ENCODE measurements at regions not wholly inside any gene's neighbourhood (a gene's known extent, or its start where the extent isn't known, plus 50 kb on each side); places are given as distances from the start of the nearest gene placed in this dataset.

- FAIRE-seq: no peak
These were observed 228.1 kb upstream of the RAB6C start for GRCh38 chr2:129751409-129751808.

GRCh38 chr2:129752176-129752575 is 227.3 kb upstream of the RAB6C start:
- no peak for FAIRE-seq

- FAIRE-seq: no peak
These were observed 226.8 kb upstream of the RAB6C start for GRCh38 chr2:129752686-129753085.

DNA sequence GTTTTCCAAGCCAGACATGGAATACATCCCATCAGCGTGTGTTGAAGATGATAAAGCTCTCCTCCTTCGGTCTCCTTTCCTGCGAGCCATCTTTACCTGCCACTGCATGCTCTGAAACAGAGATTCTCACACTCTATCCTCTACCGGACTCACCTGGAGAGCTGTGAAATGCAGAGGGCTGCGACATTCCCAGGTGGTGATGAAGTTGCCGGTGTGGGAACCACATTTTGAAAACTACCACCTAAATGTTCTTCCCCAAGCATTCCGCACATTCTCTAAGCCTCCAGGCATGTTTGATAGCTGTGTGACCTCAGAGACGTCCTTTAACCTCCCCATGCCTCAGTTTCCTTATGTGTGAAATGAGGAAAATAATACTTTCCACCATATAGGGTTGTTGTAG is 226.2 kb upstream of the RAB6C start:
- no peak for FAIRE-seq

GRCh38 chr2:129754421-129754820 is 225.0 kb upstream of the RAB6C start:
- FAIRE-seq: no peak

- no peak for FAIRE-seq
These were observed 224.6 kb upstream of the RAB6C start for GRCh38 chr2:129754831-129755230.

GRCh38 chr2:129755786-129756185 is 223.7 kb upstream of the RAB6C start:
- no peak for FAIRE-seq

DNA sequence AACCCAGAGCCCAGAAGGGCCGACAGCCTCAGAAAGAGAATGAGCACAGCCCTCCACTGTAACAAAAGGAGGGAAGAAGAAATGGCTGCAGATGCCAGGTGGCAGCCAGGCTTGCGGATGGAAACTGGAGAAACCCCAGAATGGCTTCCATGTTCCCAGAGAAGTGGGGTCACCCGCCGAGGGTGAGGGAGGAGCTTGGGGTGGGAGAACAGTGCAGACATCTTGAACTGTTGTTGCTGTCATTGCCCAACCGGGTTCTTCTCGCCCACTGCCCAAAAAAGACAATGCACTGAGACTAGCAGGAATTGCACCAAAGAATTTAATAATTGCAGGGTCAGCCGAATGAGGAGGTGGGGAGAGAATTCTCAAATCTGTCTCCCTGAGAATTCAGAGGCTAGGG is 223.2 kb upstream of the RAB6C start:
- FAIRE-seq: no peak

DNA sequence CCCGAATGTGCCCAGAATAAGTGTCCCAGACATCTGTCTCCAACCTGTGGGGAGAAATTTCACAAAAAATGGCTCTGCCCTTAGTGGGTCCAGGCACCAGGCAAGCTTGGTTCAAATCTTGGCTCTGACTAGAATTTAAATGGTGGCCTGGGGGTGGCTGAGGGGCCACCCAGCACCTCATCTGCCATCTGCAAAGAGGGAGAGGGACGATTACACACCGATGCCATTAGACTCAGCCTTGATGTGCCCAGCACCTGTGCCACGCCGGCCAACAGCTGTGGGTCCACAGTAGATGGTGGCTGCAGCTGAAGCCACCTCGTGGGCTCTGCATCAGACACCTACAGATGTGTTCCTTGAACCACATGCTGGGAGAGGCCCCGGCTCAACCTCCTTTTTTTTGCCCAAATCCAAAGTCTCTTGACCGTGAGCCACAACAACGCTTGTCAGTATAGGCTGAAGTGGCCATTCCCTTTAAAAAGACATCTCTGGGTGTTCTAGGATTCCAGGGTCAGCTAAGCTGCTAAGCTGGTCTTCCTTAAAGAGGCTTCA is 222.0 kb upstream of the RAB6C start:
- FAIRE-seq: no peak

DNA sequence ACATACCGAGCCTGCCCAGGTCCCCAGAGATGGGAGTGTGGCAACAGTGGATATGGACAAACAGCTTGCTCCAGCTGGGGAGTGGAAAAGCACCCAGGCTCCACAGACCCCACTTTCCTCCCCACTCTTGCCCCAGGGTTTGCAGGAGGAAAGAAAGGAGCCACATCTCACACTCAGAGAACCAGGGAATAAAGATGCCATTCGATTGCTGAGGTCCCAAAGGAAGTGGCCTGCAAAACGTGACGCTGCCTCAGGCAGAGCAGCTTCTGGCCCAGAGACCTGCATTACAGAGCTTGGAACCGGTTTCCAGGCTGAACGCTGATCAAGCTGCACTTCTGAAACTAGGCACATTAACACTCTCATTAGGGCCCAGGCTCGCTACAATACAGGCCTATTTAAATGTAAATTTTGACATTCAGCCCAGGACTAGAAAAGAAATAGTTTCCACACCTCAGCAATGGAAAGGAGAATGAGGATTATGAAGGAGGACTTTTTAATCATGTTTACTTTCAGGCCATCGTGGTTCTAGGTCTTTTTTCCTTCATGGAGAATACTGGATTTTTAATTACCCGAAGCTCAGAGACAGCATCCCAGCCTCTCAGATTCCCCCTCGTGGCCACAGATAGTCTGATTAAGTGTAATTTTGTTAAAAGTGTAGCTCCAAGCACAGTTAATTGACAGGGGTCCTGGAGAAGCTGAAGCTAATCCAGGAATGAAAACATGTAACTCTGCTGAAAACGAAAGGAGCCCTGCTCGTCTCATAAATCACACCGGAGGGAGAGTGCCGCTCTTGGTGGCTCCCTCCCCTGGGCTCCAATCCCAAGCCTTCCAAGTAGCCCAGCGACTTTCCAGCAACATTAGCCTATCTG is 221.3 kb upstream of the RAB6C start:
- FAIRE-seq: no peak

- no peak for FAIRE-seq
These were observed 220.5 kb upstream of the RAB6C start for GRCh38 chr2:129758784-129759471.

DNA sequence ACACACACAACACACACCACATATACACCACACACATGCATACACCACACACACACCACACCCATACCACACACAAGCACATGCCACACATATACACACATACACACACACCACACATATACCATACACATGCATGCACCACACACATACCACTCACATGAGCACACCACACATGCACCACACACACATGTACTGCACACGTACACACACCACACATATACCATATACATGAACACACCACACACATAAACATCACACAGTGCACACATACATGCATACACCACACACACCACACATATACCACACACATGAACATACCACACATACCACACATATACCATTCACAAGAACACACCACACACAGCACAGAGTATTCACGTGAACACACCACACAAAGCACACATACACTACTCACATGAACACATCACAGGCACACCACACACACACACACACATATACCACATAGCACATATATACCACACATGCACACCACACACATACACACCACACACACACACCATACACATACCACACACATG is 219.9 kb upstream of the RAB6C start:
- FAIRE-seq: no peak

DNA sequence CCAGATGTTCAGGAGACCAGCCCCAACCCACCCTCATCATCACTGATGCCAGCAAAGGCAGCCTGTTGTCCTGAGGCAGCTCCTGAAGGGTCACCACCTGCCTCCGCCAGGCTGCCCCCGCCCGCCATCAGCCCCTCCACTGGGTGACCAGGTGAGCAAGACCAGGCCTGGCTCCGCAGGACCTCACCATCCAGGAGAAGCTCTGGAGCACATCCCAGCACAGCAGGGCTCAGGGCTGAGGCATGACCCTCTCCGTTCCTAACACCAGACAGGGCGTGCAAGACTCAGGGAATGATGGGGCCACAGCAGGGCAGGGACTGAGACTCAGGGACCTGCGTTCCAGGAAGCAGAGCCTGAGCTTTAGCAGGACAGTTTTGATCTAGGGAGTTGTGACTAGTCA is 218.8 kb upstream of the RAB6C start:
- no peak for FAIRE-seq

DNA sequence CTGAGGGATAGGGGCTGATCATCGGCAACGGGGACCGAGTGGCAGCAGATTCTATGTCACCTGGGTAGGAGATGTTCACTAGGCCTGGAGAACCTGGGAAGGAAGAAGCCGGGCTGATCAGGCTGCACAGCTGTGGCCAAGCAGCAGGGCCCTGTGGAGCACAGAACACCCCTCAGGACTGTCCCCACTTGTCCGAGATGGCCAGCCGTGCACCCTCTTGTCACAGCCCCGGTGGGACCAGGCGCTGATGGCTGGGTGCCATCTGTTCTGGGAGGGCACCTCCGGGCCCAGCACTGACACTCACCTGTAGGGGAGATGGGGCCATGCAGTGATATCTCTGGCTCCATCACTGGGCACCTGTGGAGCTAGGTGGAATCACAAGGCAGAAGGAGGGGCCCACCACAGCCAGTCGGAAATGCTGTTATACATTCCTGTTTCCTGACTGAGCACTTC is 217.9 kb upstream of the RAB6C start:
- no peak for FAIRE-seq

DNA sequence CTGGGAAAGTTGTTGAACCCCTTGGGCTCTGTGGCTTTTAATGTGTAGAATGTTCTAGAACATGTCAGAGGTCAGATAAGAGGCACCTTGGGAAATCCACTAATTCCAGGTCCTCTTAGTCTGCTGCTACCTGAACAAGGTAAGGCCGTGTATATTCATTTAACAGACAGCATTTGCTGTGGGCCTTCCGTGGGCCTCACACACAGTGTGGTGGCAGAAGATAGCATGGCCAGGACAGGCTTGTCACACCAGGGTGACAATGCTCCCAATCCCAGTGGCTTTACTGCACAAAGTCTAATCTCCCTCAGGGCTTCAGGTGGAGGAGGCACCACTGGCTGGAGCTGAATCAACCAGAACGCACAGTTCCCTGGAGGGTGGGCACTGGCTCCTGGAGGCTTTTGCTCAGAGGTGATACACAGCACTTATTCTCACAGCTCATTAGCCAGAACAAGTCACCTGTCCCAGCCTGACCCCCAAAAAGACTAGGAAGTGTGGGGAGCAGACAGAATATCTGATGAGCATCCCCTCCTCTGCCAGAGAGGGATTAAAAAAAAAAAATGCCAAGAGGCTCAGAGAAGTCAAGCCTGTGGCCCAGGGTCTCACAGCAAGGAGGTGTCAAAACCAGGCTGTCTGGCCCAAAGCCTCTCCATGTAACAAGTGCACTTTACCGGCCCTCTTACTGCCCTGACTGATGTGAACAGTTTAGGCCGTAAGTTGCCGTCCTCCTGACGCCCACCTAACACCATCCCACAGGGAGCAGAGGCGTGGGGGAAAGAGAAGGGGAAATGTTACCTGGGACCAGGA is 216.9 kb upstream of the RAB6C start:
- no peak for FAIRE-seq

DNA sequence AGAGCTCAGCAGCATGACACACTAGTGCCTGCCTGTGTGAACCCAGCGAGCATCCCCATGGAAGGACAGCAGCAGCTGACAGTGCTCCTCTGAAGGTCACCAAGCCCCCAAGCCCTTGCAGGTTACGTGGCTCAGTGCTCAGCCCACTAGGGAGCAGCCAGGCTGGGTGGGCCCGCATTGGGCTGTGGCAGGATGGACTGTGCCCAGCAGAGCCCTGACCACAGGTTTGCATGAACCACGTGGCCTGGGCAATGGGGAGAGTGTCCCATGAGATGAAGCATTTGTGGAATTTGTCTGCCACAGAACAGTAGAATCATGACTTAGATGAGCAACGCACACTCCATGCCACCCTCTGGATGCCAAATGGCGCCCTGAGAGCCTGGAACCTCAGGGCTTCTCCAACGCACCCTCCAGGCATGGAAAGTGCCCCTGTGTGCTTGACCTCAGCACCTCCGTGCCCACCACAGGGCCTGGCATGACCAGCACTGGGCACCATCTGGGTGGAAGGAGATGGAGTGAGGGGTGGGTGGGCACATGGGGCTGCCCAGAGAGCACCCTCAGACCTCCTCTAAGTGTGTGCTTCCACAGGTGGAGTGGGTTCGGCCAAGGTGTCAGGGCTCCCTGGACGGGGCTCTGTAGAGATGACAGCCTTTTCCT is 216.1 kb upstream of the RAB6C start:
- no peak for FAIRE-seq

GRCh38 chr2:129763966-129764365 is 215.5 kb upstream of the RAB6C start:
- FAIRE-seq: no peak

- no peak for FAIRE-seq
These were observed 214.8 kb upstream of the RAB6C start for GRCh38 chr2:129764376-129765325.

- FAIRE-seq: no peak
These were observed 214.2 kb upstream of the RAB6C start for GRCh38 chr2:129765326-129765677.

DNA sequence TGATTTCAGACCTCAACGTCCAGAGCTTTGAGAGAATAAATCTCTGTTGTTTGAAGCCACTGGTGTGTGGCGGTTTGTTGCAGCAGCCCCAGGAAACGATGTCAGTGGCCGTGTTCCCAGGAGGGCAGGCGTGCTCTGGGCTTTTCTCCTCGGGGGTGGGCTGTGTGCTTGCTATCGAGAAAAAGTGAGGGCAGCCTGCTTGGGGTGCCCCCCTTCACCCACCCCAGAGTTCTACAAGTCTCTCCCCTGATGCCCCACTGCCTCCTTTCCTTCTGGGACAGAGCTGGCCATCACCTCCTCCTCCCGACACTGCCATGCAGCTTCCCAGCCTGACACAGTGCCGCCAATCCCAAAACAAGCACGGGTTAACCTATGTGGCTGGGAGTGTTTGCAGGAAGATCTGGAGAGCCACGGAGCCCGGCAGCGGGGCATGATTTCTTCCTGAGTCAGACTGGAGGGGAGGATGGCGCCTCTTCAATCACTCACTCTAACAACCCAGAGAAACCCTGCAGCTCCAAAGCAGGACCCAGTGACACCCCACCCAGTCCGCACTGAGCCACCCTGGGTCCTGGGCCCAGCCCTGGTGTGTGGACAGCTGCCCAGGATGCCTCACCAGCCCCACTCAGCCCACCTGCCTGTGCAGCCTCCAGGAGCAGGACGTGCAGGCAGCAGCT is 213.7 kb upstream of the RAB6C start:
- no peak for FAIRE-seq
